Stimulated activated naive CD8-positive, alpha-beta T cell treated with anti-CD3 and anti-CD28 coated beads, Interleukin-15, Interleukin-2, amounts not matched to agents 100 ng/mL and 50 ng/mL, for 24 hours (primary cell): ENCODE measurements at regions not wholly inside any gene's neighbourhood (a gene's known extent, or its start where the extent isn't known, plus 50 kb on each side); places are given as distances from the start of the nearest gene placed in this dataset.

ENCODE experiments used
- H3K27ac Mint-ChIP-seq: one replicate; pipeline ENCODE4 v1.8.0; 2021; ENCODE audit warnings: mild to moderate bottlenecking, mixed read lengths
- H3K27me3 Mint-ChIP-seq: one replicate; pipeline ENCODE4 v1.8.0; 2021; ENCODE audit warnings: mixed read lengths
- H3K36me3 Mint-ChIP-seq: one replicate; pipeline ENCODE4 v1.8.0; 2021; ENCODE audit warnings: low read depth, mixed read lengths
- H3K4me1 Mint-ChIP-seq: one replicate; pipeline ENCODE4 v1.8.0; 2021; ENCODE audit warnings: low read depth, mixed read lengths
- H3K4me3 Mint-ChIP-seq: one replicate; pipeline ENCODE4 v1.8.0; 2021; ENCODE audit warnings: mild to moderate bottlenecking, mixed read lengths
- H3K9me3 Mint-ChIP-seq: one replicate; pipeline ENCODE4 v1.8.0; 2021; ENCODE audit warnings: mixed read lengths

- Mint-ChIP-seq H3K4me3 (no peak overlapping the region), H3K36me3 (no peaks in the 10 kb centered on the region), H3K27ac (no peak overlapping the region), H3K27me3 (no peaks in the 10 kb centered on the region), H3K9me3 (no peaks in the 10 kb centered on the region), H3K4me1 (no peaks in the 10 kb centered on the region)
These were observed 1041.6 kb downstream of the BRD1 start for GRCh38 chr22:48785792-48786678.

- Mint-ChIP-seq H3K4me3 (no peak overlapping the region), H3K27me3 (no peaks in the 10 kb centered on the region), H3K9me3 (no peaks in the 10 kb centered on the region), H3K36me3 (no peaks in the 10 kb centered on the region), H3K4me1 (no peaks in the 10 kb centered on the region), H3K27ac (no peak overlapping the region)
These were observed 1042.8 kb downstream of the BRD1 start for GRCh38 chr22:48784701-48785503.

- H3K4me1 Mint-ChIP-seq, result no peaks in the 10 kb centered on the region
- no peaks in the 10 kb centered on the region for H3K27me3 Mint-ChIP-seq
- no peak overlapping the region for H3K4me3 Mint-ChIP-seq
- H3K36me3 Mint-ChIP-seq, result no peaks in the 10 kb centered on the region
- H3K27ac Mint-ChIP-seq, result no peak overlapping the region
- H3K9me3 Mint-ChIP-seq, result no peaks in the 10 kb centered on the region
These were observed 1043.8 kb downstream of the BRD1 start for GRCh38 chr22:48783821-48784266.

- Mint-ChIP-seq H3K4me3 (no peak overlapping the region), H3K9me3 (no peaks in the 10 kb centered on the region), H3K27me3 (no peaks in the 10 kb centered on the region), H3K36me3 (no peaks in the 10 kb centered on the region), H3K4me1 (no peaks in the 10 kb centered on the region), H3K27ac (no peak overlapping the region)
These were observed 1044.7 kb downstream of the BRD1 start for GRCh38 chr22:48782811-48783511.

- H3K9me3 Mint-ChIP-seq, result no peaks in the 10 kb centered on the region
- H3K27me3 Mint-ChIP-seq, result no peaks in the 10 kb centered on the region
- no peaks in the 10 kb centered on the region for H3K4me1 Mint-ChIP-seq
- H3K4me3 Mint-ChIP-seq, result no peak overlapping the region
- no peaks in the 10 kb centered on the region for H3K36me3 Mint-ChIP-seq
- no peak overlapping the region for H3K27ac Mint-ChIP-seq
These were observed 1045.3 kb downstream of the BRD1 start for GRCh38 chr22:48782326-48782725.

GRCh38 chr22:48781868-48782267, 1045.8 kb downstream of the BRD1 start:
- Mint-ChIP-seq H3K36me3 (no peaks in the 10 kb centered on the region), H3K27me3 (no peaks in the 10 kb centered on the region), H3K4me1 (no peaks in the 10 kb centered on the region), H3K4me3 (no peak overlapping the region), H3K27ac (no peak overlapping the region), H3K9me3 (no peaks in the 10 kb centered on the region)

- no peaks in the 10 kb centered on the region for H3K36me3 Mint-ChIP-seq
- H3K27me3 Mint-ChIP-seq, result peaks cover 2% of the 10 kb centered on the region
- no peak overlapping the region for H3K27ac Mint-ChIP-seq
- no peaks in the 10 kb centered on the region for H3K4me1 Mint-ChIP-seq
- H3K4me3 Mint-ChIP-seq, result no peak overlapping the region
- peaks cover 1% of the 10 kb centered on the region for H3K9me3 Mint-ChIP-seq
These were observed 1046.3 kb downstream of the BRD1 start for GRCh38 chr22:48781391-48781790.

- H3K27ac Mint-ChIP-seq, result no peak overlapping the region
- peaks cover 8% of the 10 kb centered on the region for H3K9me3 Mint-ChIP-seq
- H3K27me3 Mint-ChIP-seq, result peaks cover 7% of the 10 kb centered on the region
- no peaks in the 10 kb centered on the region for H3K4me1 Mint-ChIP-seq
- H3K4me3 Mint-ChIP-seq, result no peak overlapping the region
- no peaks in the 10 kb centered on the region for H3K36me3 Mint-ChIP-seq
These were observed 1046.9 kb downstream of the BRD1 start for GRCh38 chr22:48780597-48781277.

GRCh38 chr22:48779661-48780596, 1047.7 kb downstream of the BRD1 start:
- Mint-ChIP-seq H3K4me1 (no peaks in the 10 kb centered on the region), H3K27me3 (peaks cover 7% of the 10 kb centered on the region), H3K36me3 (no peaks in the 10 kb centered on the region), H3K27ac (no peak overlapping the region), H3K4me3 (no peak overlapping the region), H3K9me3 (peaks cover 11% of the 10 kb centered on the region)

GRCh38 chr22:48779211-48779643, 1048.4 kb downstream of the BRD1 start:
- Mint-ChIP-seq H3K4me3 (no peak overlapping the region), H3K9me3 (peaks cover 11% of the 10 kb centered on the region), H3K36me3 (no peaks in the 10 kb centered on the region), H3K27me3 (peaks cover 7% of the 10 kb centered on the region), H3K4me1 (no peaks in the 10 kb centered on the region), H3K27ac (no peak overlapping the region)

- Mint-ChIP-seq H3K27ac (no peak overlapping the region), H3K9me3 (peaks cover 11% of the 10 kb centered on the region), H3K36me3 (no peaks in the 10 kb centered on the region), H3K4me1 (no peaks in the 10 kb centered on the region), H3K4me3 (no peak overlapping the region), H3K27me3 (peaks cover 11% of the 10 kb centered on the region)
These were observed 1049.1 kb downstream of the BRD1 start for GRCh38 chr22:48778308-48779195.

- H3K36me3 Mint-ChIP-seq, result no peaks in the 10 kb centered on the region
- no peak overlapping the region for H3K27ac Mint-ChIP-seq
- no peak overlapping the region for H3K4me3 Mint-ChIP-seq
- peaks cover 17% of the 10 kb centered on the region for H3K9me3 Mint-ChIP-seq
- H3K27me3 Mint-ChIP-seq, result peaks cover 12% of the 10 kb centered on the region
- no peaks in the 10 kb centered on the region for H3K4me1 Mint-ChIP-seq
These were observed 1055.3 kb downstream of the BRD1 start for GRCh38 chr22:48772286-48772907.
